HEK293T (cell line): ENCODE measurements at regions not wholly inside any gene's neighbourhood (a gene's known extent, or its start where the extent isn't known, plus 50 kb on each side); places are given as distances from the start of the nearest gene placed in this dataset.

Experiments used
- ARNT ChIP-seq: fragments of 450-650 bp; IDR thresholded peaks from 2 replicates; pipeline ENCODE4 v1.6.1; 2017; ENCODE audit warnings: mild to moderate bottlenecking
- BHLHE40 ChIP-seq: fragments of 450-650 bp; IDR thresholded peaks from 2 replicates; pipeline ENCODE4 v1.6.1; 2016; ENCODE audit warnings: mild to moderate bottlenecking, moderate library complexity, borderline replicate concordance
- ELF4 ChIP-seq: fragments of 450-650 bp; IDR thresholded peaks from 2 replicates; pipeline ENCODE4 v1.6.1; 2017; ENCODE audit warnings: antibody characterized with exemption
- FOXK2 ChIP-seq: fragments of 450-650 bp; IDR thresholded peaks from 2 replicates; pipeline ENCODE4 v1.6.1; 2016; ENCODE audit warnings: mild to moderate bottlenecking
- HDGF ChIP-seq: fragments of 450-650 bp; IDR thresholded peaks from 2 replicates; pipeline ENCODE4 v1.6.1; 2017; ENCODE audit warnings: antibody characterized with exemption, borderline replicate concordance
- L3MBTL2 ChIP-seq: fragments of 450-650 bp; conservative IDR thresholded peaks from 2 replicates; pipeline ENCODE4 v1.6.1; 2016; ENCODE audit warnings: mild to moderate bottlenecking
- NFRKB ChIP-seq: fragments of 450-650 bp; IDR thresholded peaks from 2 replicates; pipeline ENCODE4 v1.6.1; 2016; ENCODE audit warnings: mild to moderate bottlenecking, moderate library complexity
- SUZ12 ChIP-seq: fragments of 450-650 bp; IDR thresholded peaks from 2 replicates; pipeline ENCODE4 v1.6.1; 2016; ENCODE audit warnings: mild to moderate bottlenecking
- TARDBP ChIP-seq: fragments of 450-650 bp; IDR thresholded peaks from 2 replicates; pipeline ENCODE4 v1.6.1; 2016
- ZNF384 ChIP-seq: fragments of 450-650 bp; IDR thresholded peaks from 2 replicates; pipeline ENCODE4 v1.6.1; 2016

DNA sequence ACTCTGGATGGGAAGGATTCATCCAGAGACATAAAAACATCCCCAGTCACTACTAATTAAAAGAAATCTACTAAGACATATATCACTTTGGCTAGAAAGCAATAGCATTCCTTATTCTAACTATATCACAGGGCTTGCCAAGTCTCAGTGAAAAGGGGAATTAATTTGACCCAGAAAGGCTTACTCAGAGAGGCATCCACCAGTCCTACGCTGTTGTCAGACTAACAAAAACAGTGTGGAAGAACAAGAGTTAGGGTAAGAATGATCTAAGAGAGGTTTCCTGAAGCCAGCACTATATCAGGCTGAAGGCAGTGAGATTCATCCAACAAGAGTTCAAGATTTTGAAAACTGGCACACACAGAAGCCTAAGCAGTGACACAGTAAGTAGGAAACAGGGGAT, 126.1 kb downstream of the GDAP2 start:
- TF ChIP-seq SUZ12 (no peak), NFRKB (no peak), ZNF384 (no peak), ELF4 (no peak), BHLHE40 (no peak), TARDBP (no peak), FOXK2 (no peak), L3MBTL2 (no peak), HDGF (no peak), ARNT (no peak)
